ENCODE measurements at regions not wholly inside any gene's neighbourhood (a gene's known extent, or its start where the extent isn't known, plus 50 kb on each side); places are given as distances from the start of the nearest gene placed in this dataset.

GRCh38 chr2:168300460-168300859 is 53.1 kb upstream of the STK39 start:
- DNase-seq: no peak
- no peaks in the 10 kb centered on the region for H3K4me1 Mint-ChIP-seq (ENCODE audit: low read depth)
- H3K27ac Mint-ChIP-seq: no peak overlapping the region
- H3K27me3 Mint-ChIP-seq: no peaks in the 10 kb centered on the region
- peaks cover under 1% of the 10 kb centered on the region for H3K9me3 Mint-ChIP-seq
- H3K36me3 Mint-ChIP-seq (ENCODE audit: low read depth): no peaks in the 10 kb centered on the region
- no peak overlapping the region for H3K4me3 Mint-ChIP-seq

DNA sequence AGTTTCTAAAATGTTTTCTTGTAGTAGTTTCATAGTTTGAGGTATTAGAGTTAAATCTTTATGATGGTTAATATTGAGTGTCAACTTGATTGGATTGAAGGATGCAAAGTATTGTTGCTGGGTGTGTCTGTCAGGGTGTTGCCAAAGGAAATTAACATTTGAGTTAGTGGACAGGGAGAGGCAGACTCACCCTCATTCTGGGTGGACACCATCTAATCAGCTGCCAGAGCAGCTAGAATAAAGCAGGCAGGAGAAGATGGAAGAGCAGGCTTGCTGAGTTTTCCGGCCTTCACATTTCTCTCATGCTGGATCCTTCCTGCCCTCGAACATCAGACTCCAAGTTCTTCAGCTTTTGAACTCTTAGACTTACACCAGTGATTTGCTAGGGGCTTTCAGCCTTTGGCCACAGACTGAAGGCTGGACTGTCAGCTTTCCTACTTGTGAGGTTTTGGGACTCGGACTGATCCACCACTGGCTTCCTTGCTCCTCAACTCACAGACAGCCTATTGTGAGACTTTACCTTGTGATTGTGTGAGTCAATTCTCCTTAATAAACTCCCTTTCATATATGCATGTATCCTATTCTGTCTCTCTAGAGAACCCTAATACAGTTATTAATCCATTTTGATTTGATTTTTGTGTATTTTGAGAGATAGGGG is 56.8 kb upstream of the STK39 start:
- Mint-ChIP-seq H3K4me1 (ENCODE audit: low read depth) (no peaks in the 10 kb centered on the region), H3K27ac (no peak overlapping the region), H3K4me3 (no peak overlapping the region), H3K36me3 (ENCODE audit: low read depth) (no peaks in the 10 kb centered on the region), H3K9me3 (peaks cover 21% of the 10 kb centered on the region), H3K27me3 (no peaks in the 10 kb centered on the region)
- DNase-seq: no peak

DNA sequence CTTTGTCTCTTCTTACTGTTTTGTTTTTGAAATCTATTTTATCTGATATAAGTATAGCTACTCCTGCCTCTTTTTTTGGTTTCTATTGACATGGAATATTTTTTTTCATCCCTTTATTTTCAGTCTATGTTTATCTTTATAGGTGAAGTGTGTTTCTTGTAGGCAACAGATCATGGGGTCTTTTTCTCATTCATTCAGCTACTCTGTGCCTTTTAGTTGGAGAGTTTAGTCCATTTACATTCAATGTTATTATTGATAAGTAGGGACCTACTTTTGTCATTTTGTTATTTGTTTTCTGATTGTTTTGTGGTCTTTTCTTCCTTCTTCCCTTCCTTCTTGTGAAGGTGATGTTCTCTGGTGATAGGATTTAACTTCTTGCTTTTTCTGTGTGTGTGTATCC is 60.0 kb upstream of the STK39 start:
- no peaks in the 10 kb centered on the region for H3K36me3 Mint-ChIP-seq (ENCODE audit: low read depth)
- H3K4me1 Mint-ChIP-seq (ENCODE audit: low read depth): no peaks in the 10 kb centered on the region
- no peak overlapping the region for H3K4me3 Mint-ChIP-seq
- H3K27me3 Mint-ChIP-seq: no peaks in the 10 kb centered on the region
- no peak for DNase-seq
- H3K9me3 Mint-ChIP-seq: peaks cover 21% of the 10 kb centered on the region
- no peak overlapping the region for H3K27ac Mint-ChIP-seq

DNA sequence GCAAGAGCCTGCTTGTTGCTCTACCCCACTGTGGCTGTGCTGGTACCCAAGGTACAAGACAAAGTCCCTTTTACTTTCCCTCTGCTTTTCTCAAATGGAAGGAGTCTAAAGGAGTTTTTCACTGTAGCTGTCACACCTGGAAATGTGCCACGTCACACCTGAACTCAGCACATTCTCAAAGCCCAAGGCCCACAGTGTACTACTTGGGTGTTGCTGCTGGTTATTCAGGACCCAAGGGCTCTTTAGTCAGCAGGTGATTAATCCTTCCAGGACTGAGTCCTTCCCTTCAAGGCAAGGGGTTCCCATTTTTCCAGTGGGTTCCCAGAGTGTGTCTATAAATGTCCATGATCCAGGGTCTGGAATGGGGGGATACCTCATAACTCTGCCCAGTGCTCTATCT is 63.2 kb upstream of the STK39 start:
- no peak overlapping the region for H3K4me3 Mint-ChIP-seq
- no peaks in the 10 kb centered on the region for H3K4me1 Mint-ChIP-seq (ENCODE audit: low read depth)
- H3K27me3 Mint-ChIP-seq: no peaks in the 10 kb centered on the region
- H3K9me3 Mint-ChIP-seq: peaks cover 19% of the 10 kb centered on the region
- H3K36me3 Mint-ChIP-seq (ENCODE audit: low read depth): no peaks in the 10 kb centered on the region
- no peak for DNase-seq
- no peak overlapping the region for H3K27ac Mint-ChIP-seq

DNA sequence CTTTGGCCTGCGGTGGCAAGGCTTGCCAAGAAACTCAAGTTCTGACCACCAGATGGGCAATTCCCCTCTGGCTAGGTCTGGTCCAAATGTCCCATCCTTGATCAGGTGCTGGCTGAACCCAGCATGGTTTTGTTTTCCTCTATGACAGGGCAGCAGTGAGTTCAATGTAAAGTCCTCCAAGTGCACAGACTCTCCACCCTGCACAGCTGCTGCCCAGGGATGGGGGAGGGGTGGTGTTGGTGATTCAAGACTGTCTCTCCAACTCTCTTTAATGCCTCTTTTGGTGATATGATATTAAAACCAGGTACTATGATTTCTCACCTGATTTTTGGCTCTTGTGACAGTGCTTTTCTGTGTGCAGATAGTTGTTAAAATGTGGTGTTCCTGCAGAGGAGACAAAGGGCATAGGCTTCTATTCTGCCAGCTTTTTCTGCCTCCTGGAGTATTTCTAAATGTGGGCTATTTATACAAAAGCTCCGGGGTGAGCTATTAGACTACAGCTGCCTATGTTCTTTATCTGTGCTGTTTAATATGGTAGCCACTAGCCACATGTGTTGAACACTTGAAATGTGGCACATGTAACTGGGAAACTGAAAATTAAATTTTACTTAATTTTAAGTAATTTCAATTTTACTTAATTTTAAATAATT is 64.0 kb upstream of the STK39 start:
- Mint-ChIP-seq H3K9me3 (peaks cover 11% of the 10 kb centered on the region), H3K27me3 (no peaks in the 10 kb centered on the region), H3K36me3 (ENCODE audit: low read depth) (no peaks in the 10 kb centered on the region), H3K4me1 (ENCODE audit: low read depth) (no peaks in the 10 kb centered on the region), H3K4me3 (no peak overlapping the region), H3K27ac (no peak overlapping the region)
- DNase-seq: no peak

GRCh38 chr2:168312036-168312822 is 64.8 kb upstream of the STK39 start:
- Mint-ChIP-seq H3K4me3 (no peak overlapping the region), H3K27me3 (no peaks in the 10 kb centered on the region), H3K9me3 (peaks cover 6% of the 10 kb centered on the region), H3K27ac (no peak overlapping the region), H3K36me3 (ENCODE audit: low read depth) (no peaks in the 10 kb centered on the region), H3K4me1 (ENCODE audit: low read depth) (no peaks in the 10 kb centered on the region)
- DNase-seq: no peak

DNA sequence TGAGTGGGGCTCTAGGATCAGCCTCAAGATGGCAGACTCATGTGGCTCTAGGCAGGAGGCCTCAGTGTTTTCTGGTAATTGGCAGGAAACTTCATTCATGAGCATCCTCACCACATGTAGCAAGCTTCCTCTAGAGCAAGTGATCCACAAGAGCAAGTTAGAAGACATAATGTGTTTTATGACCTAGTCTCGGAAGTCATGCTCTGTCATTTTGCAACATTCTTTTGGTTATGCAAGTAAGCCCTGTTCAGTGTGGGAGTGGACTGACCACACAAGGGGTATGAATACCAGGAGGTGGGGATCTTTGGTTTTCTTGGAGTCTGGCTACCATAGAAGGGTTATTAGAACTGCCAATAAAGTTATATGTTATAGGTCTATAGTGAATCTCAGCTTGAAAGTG is 66.8 kb upstream of the STK39 start:
- Mint-ChIP-seq H3K27ac (no peak overlapping the region), H3K4me3 (no peak overlapping the region), H3K9me3 (no peaks in the 10 kb centered on the region), H3K36me3 (ENCODE audit: low read depth) (no peaks in the 10 kb centered on the region), H3K27me3 (no peaks in the 10 kb centered on the region), H3K4me1 (ENCODE audit: low read depth) (no peaks in the 10 kb centered on the region)
- no peak for DNase-seq

GRCh38 chr2:168315331-168316072 is 68.1 kb upstream of the STK39 start:
- Mint-ChIP-seq H3K27ac (no peak overlapping the region), H3K27me3 (no peaks in the 10 kb centered on the region), H3K4me3 (no peak overlapping the region), H3K4me1 (ENCODE audit: low read depth) (no peaks in the 10 kb centered on the region), H3K9me3 (no peaks in the 10 kb centered on the region), H3K36me3 (ENCODE audit: low read depth) (no peaks in the 10 kb centered on the region)
- no peak for DNase-seq

DNA sequence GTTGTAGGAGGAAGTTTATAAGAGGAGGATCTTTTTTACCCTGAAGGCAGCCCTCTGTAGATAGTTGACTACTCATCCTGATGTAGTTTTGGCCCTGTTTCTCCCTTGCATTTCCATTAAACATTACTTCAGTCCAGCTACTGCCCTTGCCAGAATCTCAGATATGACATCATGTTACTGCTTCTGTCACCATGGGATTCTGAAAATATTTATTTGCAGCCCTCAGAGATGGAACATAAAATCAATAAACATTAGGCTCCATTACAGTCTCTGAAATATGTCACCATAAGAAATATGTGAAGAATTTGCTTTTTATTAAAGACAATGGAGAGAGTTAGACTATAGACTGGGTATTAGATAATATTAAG is 68.7 kb upstream of the STK39 start:
- Mint-ChIP-seq H3K27me3 (no peaks in the 10 kb centered on the region), H3K27ac (no peak overlapping the region), H3K36me3 (ENCODE audit: low read depth) (no peaks in the 10 kb centered on the region), H3K4me1 (ENCODE audit: low read depth) (no peaks in the 10 kb centered on the region), H3K4me3 (no peak overlapping the region), H3K9me3 (no peaks in the 10 kb centered on the region)
- DNase-seq: no peak

DNA sequence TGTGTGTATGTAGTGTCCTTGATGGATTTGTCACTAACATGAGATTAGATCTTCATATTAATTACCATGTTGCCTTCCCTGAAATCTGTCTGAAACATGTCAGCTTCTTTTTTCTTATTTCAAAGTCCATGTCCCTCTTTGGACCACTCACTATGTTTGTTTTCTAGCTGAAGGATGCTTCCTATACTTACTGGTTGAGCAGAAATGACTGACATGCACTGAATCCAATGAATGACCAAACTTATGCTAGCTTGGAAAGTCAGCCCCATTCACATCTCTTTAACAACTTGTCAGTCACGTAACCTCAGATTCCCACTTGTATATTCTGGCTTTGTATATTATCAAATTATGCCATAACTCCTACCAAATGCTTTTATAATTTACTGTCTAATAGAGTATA is 69.9 kb upstream of the STK39 start:
- Mint-ChIP-seq H3K27ac (no peak overlapping the region), H3K27me3 (peaks cover 1% of the 10 kb centered on the region), H3K9me3 (no peaks in the 10 kb centered on the region), H3K4me3 (no peak overlapping the region), H3K36me3 (ENCODE audit: low read depth) (no peaks in the 10 kb centered on the region), H3K4me1 (ENCODE audit: low read depth) (no peaks in the 10 kb centered on the region)
- no peak for DNase-seq

GRCh38 chr2:168320267-168320666 is 72.9 kb upstream of the STK39 start:
- no peak for DNase-seq
- Mint-ChIP-seq H3K4me3 (no peak overlapping the region), H3K36me3 (ENCODE audit: low read depth) (no peaks in the 10 kb centered on the region), H3K4me1 (ENCODE audit: low read depth) (peaks cover 6% of the 10 kb centered on the region), H3K27me3 (peaks cover 15% of the 10 kb centered on the region), H3K9me3 (no peaks in the 10 kb centered on the region), H3K27ac (no peak overlapping the region)

DNA sequence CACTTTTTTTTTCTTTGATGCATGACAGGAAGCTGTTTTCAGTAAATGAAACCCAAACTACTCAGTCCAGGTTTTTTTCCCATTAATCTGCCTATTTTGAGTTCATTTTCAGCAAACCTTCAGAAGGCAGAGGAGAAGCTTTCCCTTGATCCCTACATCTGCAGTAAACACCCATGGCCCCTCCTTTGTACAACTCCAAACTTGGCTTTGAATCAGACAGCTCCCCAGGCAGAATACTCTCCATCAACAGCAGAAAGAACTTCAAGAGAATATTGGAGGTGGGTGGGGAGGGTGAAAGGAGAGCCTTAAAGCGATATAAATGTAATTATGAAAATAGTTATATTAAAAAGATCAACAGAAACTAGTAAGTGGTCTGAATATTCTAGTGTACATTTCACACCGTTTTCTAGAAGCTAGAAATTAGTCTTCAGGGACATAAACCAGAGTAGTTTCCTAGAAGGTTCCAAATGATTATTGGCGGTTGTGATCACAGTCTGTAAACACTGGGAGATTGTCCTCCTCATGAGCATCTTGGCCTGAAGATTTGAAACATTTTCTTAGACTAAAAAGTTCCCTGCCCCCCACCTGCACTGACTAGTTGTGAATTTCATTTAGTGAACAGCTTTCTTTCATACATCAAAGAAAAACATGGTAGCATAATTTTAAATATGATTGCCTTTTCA is 75.1 kb upstream of the STK39 start:
- no peak overlapping the region for H3K4me3 Mint-ChIP-seq

DNA sequence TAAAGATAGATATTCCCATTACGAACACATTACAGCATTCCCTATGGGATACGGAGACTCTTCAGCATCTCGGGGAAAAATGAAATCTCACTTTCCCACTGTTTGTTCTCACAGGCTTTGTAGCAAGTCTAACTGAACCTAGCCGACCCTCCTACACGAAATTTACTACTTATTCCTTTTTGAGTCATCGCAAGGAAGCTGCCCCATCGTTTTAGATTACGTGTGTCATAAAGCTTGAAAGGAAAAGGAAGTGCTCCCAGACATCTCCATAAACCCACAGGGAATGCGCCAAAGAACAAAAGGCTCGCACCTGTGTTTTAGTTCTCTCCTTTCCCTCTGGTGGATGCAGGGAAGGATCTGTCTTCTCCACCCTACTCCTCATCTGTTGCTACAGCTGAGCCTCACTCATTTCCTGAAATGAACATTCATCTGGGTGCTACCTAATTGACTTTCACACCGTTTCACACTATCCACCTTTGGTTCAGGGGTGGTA is 76.2 kb upstream of the STK39 start:
- Mint-ChIP-seq H3K36me3 (ENCODE audit: low read depth) (no peaks in the 10 kb centered on the region), H3K9me3 (no peaks in the 10 kb centered on the region), H3K27me3 (peaks cover 15% of the 10 kb centered on the region), H3K4me1 (ENCODE audit: low read depth) (peaks cover 6% of the 10 kb centered on the region), H3K4me3 (no peak overlapping the region), H3K27ac (no peak overlapping the region)
- no peak for DNase-seq

More for the DNA sequence above, 75.1 kb upstream of the STK39 start:
- Mint-ChIP-seq H3K27me3 (peaks cover 15% of the 10 kb centered on the region), H3K4me1 (ENCODE audit: low read depth) (peaks cover 6% of the 10 kb centered on the region), H3K36me3 (ENCODE audit: low read depth) (no peaks in the 10 kb centered on the region), H3K27ac (no peak overlapping the region), H3K9me3 (no peaks in the 10 kb centered on the region)
- DNase-seq: no peak

GRCh38 chr2:168326572-168326971 is 79.2 kb upstream of the STK39 start:
- H3K9me3 Mint-ChIP-seq: peaks cover 16% of the 10 kb centered on the region
- H3K36me3 Mint-ChIP-seq (ENCODE audit: low read depth): peaks cover 3% of the 10 kb centered on the region
- peaks cover 12% of the 10 kb centered on the region for H3K4me1 Mint-ChIP-seq (ENCODE audit: low read depth)
- no peak overlapping the region for H3K27ac Mint-ChIP-seq
- no peak overlapping the region for H3K4me3 Mint-ChIP-seq
- DNase-seq: no peak
- H3K27me3 Mint-ChIP-seq: peaks cover 15% of the 10 kb centered on the region

Measured in activated T-cell treated with anti-CD3 and anti-CD28 coated beads, Interleukin-2, amount 50 U/mL, for 24 hours (primary cell).